ENCODE measurements at regions not wholly inside any gene's neighbourhood (a gene's known extent, or its start where the extent isn't known, plus 50 kb on each side); places are given as distances from the start of the nearest gene placed in this dataset.

DNA sequence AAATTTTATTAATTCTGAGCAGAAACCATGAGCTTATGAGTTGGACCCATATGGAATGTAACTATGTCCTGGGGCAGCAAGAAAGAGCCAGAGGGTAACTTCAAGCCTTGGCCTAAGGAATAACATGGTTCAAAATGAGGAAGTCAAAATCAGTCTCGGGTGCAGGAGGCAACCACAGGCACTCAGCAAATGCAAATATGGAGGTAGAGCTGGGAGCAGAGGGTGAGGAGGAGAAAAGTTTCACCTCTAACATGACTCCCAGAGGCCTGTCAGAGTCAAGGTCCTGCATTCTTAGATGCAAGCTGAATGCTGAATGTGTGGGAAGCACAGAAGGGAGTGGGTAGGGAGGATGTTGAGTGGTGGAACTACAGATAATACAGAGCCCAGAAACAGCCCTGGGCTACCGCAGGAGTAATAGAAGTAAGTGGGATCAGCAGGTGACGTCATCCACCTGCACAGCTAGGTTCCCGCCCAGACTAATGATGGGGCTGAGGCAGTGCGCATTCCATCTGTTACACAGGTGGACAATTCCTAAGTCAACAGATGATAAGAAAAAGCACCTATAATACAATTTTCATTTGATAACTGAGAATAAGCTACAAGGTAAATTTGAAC is 279.8 kb upstream of the ARRDC4 start:
- DNase-seq: no peak

DNA sequence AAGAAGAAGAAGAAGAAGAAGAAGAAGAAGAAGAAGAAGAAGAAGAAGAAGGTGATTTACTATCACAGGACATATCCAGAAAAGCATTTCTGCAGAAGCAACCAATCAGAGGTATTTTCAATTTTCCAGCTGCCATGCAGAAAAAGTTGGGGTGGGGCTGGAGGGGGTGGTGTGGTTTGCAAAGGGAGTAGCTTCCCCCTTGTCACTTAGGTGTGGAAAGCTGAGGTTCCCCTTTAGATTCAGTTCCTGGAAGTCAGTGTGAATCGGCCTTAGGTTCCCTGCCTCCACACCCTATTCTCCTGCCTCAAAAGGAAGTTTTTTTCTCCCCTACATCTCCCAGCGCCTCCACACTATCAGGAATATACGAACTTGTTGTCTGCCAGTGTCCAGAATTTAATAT is 276.7 kb upstream of the ARRDC4 start:
- no peak for DNase-seq

GRCh38 chr15:97684249-97684648 is 276.3 kb upstream of the ARRDC4 start:
- DNase-seq: no peak

- no peak for DNase-seq
Measured at GRCh38 chr15:97686324-97686723, 274.2 kb upstream of the ARRDC4 start.

GRCh38 chr15:97687654-97688053 is 272.8 kb upstream of the ARRDC4 start:
- DNase-seq: no peak

DNA sequence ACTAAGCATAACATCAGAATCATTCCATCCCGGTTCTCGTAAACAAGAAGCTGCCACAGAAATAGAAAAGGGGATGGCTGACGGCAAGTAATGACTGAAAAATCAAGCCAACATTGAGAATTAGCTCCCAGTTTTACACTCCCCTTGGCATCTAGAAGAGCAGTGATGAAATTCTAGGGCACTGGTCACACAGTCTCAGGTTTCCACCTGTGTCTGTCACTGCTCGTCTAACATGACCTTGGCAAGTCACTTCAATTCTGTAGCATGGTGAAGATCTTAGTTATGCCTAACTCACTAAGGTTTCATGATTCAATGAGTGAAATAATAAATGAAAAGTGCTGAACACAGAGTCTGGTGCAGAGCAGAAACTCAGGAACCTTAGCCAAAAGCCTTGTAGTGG is 272.3 kb upstream of the ARRDC4 start:
- DNase-seq: no peak

GRCh38 chr15:97688886-97689285 is 271.6 kb upstream of the ARRDC4 start:
- no peak for DNase-seq

DNA sequence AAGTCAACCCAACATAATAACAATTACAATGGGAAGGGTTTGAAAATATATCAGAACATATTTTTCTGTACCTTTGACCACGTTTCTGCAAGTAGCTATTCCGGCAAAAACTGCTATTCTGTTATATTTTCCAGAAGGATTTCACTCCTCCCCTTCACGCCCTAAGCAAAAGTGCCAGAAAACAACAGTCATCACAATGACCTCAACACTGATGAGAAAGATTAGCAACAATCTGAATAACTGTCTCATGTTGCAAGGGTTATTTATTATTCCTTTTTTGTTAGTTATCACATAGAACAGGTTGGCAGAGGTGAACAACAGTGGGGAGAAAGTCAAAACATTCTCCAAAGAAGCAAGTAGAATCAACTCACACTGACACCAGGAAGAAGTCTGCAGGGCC is 269.4 kb upstream of the ARRDC4 start:
- no peak for DNase-seq

- DNase-seq: no peak
Measured at GRCh38 chr15:97691799-97692198, 268.7 kb upstream of the ARRDC4 start.

DNA sequence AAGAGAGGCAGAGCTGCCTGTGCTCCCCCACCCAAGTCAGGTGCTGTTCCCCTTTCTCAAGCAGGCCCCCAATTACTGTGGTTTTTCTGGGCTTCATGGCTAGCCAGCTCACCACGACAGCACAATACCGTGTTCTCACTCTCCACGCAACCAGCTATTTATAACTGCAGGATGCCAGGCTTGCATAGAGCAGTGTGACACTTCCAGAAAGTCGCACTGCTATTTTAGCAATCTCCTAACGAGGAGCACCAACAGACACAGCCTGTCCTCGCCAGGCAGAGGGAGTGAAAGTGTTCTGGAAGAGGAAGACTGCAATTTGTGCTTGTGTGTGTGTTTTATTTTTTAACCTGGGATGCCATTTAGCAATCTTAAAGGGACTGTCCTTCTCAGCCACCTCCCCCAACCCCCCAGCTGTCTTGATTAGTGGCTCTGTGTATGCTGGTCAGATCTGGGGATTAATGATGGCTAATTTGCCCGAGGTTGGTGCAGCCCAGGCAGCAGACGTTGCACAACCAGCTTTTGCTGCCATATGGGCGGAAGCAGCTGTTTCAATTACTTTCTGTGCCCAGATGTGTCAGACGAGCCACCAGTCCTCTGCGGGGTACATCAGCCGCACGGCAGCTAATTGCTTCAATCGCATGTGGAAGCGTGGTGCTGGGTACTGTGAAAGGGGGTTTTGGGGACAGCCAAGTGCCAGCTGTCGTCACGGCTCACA is 268.0 kb upstream of the ARRDC4 start:
- DNase-seq: no peak

DNA sequence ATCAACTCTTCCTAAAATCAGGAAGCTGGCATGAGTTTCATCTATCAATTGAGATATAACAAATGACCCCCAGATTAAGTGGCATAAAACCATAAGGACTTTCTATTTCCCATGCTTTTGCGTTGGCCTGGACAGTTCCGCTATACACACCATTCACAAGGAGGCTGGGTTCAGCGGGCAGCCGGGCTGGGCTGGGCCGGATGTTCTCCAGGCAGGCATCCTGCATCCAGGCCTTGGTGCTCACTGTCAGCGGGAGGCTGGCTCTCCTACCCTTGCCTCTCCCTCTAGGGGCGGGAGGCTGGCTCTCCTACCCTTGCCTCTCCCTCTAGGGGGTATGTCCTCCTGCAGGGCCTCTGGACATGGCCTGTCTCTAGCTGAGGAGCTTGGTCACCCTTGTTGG is 266.0 kb upstream of the ARRDC4 start:
- DNase-seq: no peak

- no peak for DNase-seq
Measured at GRCh38 chr15:97703400-97703799, 257.1 kb upstream of the ARRDC4 start.

DNA sequence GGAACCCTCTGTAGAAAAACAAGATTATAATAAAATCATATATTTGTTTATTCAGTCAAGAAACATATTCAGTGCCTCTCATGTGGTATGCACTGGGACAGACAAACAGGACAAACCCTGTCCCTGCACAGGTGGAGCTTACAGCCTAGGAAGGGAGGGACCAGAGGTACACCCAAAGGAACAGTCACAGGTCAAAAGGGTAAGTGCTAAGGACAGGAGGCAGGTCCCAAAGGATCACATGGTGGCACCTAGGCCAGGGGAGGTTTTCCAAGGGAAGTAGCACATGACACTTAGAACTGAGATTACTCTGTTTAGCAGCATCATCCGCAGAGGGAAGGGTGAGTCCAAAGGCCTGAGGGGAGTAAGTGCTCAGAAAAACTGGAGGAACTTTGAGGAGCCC is 254.4 kb upstream of the ARRDC4 start:
- DNase-seq: no peak

- DNase-seq: no peak
Measured at GRCh38 chr15:97708252-97708651, 252.3 kb upstream of the ARRDC4 start.

DNA sequence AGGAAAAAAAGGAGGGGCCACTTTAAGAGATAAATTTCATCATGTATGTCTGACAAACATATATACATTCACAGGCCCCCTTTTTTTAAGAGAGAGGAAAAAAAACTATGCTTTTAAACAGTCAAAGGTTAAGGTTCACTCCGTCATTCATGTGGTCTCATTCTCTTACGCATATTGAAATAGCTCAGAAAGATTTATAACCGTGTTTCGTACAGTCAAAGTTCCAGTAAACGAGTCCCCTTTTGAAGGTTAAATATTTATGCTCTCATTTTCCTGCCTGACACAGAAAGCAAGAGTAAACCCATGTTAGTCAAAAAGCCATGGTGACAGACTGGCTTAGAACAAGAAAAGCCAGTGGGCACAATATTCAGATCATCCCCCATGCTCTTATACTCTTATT is 248.0 kb upstream of the ARRDC4 start:
- no peak for DNase-seq

GRCh38 chr15:97717806-97718205 is 242.7 kb upstream of the ARRDC4 start:
- DNase-seq: no peak

- DNase-seq: no peak
Measured at GRCh38 chr15:97718509-97718908, 242.0 kb upstream of the ARRDC4 start.

- DNase-seq: no peak
Measured at GRCh38 chr15:97728791-97729190, 231.7 kb upstream of the ARRDC4 start.

- DNase-seq: no peak
Measured at GRCh38 chr15:97729270-97729669, 231.2 kb upstream of the ARRDC4 start.

GRCh38 chr15:97730315-97730714 is 230.2 kb upstream of the ARRDC4 start:
- no peak for DNase-seq

GRCh38 chr15:97731859-97732258 is 228.6 kb upstream of the ARRDC4 start:
- no peak for DNase-seq

DNA sequence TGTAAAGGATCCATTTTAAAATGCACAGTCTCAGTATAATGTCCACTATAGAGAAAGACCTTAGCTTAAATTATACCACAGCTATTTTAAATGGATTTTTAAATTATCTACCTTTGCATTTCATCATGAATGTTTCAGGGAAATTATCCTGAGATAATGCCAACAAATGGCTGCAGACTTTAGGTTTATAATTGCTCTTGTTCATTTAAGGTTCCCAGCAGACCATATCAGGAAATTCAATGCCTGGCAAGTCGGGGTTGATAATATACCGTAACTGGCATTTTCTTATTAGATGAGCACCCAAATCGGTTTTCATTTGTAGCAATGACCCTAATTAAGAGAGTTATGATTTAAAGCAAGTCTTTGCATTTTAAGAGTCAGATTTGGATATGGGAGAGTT is 227.1 kb upstream of the ARRDC4 start:
- no peak for DNase-seq

- DNase-seq: no peak
Measured at GRCh38 chr15:97736748-97737147, 223.8 kb upstream of the ARRDC4 start.

GRCh38 chr15:97745481-97746071 is 214.9 kb upstream of the ARRDC4 start:
- peak; percentile 56 for DNase-seq

DNA sequence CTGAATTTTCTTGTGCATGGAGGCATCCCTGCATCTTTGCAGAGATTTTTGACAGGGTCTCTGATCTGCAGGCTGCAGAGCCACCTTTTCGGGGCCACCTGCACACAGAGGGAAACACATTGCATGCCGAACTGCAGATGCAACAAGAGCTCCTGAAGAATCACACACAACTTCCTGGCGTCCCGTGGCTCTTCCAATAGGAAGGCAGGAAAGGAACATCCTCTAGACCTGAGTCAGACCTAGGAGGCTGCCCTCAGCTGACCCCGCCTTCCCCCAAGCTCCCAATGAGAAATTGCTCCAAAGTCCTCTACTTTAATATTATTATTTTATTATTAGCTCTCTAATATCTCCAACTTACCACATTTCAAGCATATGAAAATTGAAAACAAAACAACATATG is 213.2 kb upstream of the ARRDC4 start:
- DNase-seq: no peak

Data from stimulated activated CD8-positive, alpha-beta memory T cell treated with anti-CD3 and anti-CD28 coated beads, Interleukin-4, amount 100 ng/mL, for 48 hours (primary cell).